ENCODE measurements at regions not wholly inside any gene's neighbourhood (a gene's known extent, or its start where the extent isn't known, plus 50 kb on each side); places are given as distances from the start of the nearest gene placed in this dataset.

DNA sequence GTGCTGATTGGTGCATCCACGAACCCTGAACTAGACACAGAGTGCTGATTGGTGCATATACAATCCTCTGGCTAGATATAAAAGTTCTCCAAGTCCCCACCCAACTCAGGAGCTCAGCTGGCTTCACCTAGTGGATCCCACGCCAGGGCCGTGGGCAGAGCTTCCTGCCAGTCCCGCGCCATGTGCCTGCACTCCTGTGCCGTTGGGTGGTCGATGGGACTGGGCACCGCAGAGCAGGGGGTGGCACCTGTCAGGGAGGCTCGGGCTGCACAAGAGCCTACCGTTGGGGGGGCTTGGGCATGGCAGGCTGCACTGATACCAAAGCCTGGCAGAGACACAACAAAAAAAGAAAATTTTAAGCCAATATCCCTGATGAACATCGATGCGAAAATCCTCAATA is 185.4 kb upstream of the ASCC3 start:
- Histone ChIP-seq H4K20me1 (ENCODE audit: insufficient read depth, low read length) (no peaks in the 10 kb centered on the region), H3K36me3 (replicated peaks in 1 of 2; ENCODE audit: control insufficient read depth in 1 of 2, insufficient read depth in 2 of 2, low read length in 2 of 2) (no peaks in the 10 kb centered on the region), H2AFZ (ENCODE audit: low read length) (no peak overlapping the region), H3K9ac (ENCODE audit: insufficient read depth, low read depth, low read length) (no peak overlapping the region), H3K79me2 (ENCODE audit: insufficient read depth, low read length) (no peaks in the 10 kb centered on the region), H3K27ac (ENCODE audit: extremely low read length, insufficient read depth, low read length) (no peak overlapping the region), H3K27me3 (ENCODE audit: control insufficient read depth in 1 of 2, insufficient read depth in 2 of 2, low read length in 2 of 2) (no peaks in the 10 kb centered on the region), H3K4me3 (replicated peaks in 1 of 3; ENCODE audit: insufficient read depth in 1 of 3, low read depth in 2 of 3, low read length in 3 of 3) (no peak overlapping the region), H3K4me1 (ENCODE audit: insufficient read depth, low read length) (no peaks in the 10 kb centered on the region), H3K4me2 (ENCODE audit: low read depth, low read length) (no peak overlapping the region), H3K9me3 (ENCODE audit: low read length) (no peaks in the 10 kb centered on the region)
- ChIA-PET CTCF (ENCODE audit: low intra/inter-chr PET ratio, low total read pairs) (no interaction called here), POLR2A (no interaction called here)
- no peak for TF ChIP-seq ZFX (CRISPR knock-in tag; IDR thresholded peaks at IDR 0.05; ENCODE audit: low read depth)
- no peak for TF ChIP-seq ZNF468 (CRISPR knock-in tag; IDR thresholded peaks at IDR 0.05)
- TF ChIP-seq IRF1 (CRISPR knock-in tag; IDR thresholded peaks at IDR 0.05; ENCODE audit: low read depth) = no peak
- TF ChIP-seq, protein P1, sequence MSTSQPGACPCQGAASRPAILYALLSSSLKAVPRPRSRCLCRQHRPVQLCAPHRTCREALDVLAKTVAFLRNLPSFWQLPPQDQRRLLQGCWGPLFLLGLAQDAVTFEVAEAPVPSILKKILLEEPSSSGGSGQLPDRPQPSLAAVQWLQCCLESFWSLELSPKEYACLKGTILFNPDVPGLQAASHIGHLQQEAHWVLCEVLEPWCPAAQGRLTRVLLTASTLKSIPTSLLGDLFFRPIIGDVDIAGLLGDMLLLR (CRISPR knock-in tag; IDR thresholded peaks at IDR 0.05) = no peak
- no peak for TF ChIP-seq TRIM24 (CRISPR knock-in tag; IDR thresholded peaks at IDR 0.05)
- no peak for TF ChIP-seq DMTF1 (CRISPR knock-in tag; IDR thresholded peaks at IDR 0.05)
- DNase-seq (ENCODE audit: low spot score) (no peak), FAIRE-seq (no peak), ATAC-seq (no peak)
- BruUV-seq (replicated peaks) = no TSS peak
- intact Hi-C loops (cut with micrococcal nuclease; ENCODE audit: unreplicated experiment) = no loop called here
- 56% methylated on average over 12 of the region's 12 CpGs for WGBS (ENCODE audit: low lambda C conversion rate)
- in situ Hi-C loops (cut with HindIII; ENCODE audit: extremely low pct_ligation_motif_present, low pct_unique_long_range_greater_than_20kb) = no loop called here
